AG08395 (cell line): ENCODE measurements at regions not wholly inside any gene's neighbourhood (a gene's known extent, or its start where the extent isn't known, plus 50 kb on each side); places are given as distances from the start of the nearest gene placed in this dataset.

Source experiments
- DNase-seq: peaks from one replicate; pipeline ENCODE4 v3.0.0; 2012; ENCODE audit warnings: mixed read lengths, low spot score

- no peak for DNase-seq
Measured at GRCh38 chr4:57172065-57172464, 61.9 kb upstream of the IGFBP7 start.

- peak; percentile 11 for DNase-seq
Measured at GRCh38 chr4:57168982-57169381, 58.8 kb upstream of the IGFBP7 start.

GRCh38 chr4:57163530-57164459, 53.6 kb upstream of the IGFBP7 start:
- DNase-seq, result peak; percentile 79

- no peak for DNase-seq
Measured at GRCh38 chr4:57162499-57163019, 52.4 kb upstream of the IGFBP7 start.
